DOHH2 (cell line): ENCODE measurements at regions not wholly inside any gene's neighbourhood (a gene's known extent, or its start where the extent isn't known, plus 50 kb on each side); places are given as distances from the start of the nearest gene placed in this dataset.

ENCODE experiments used
- EZH2phosphoT487 ChIP-seq: fragments of 200-600 bp; sonication (generic); IDR thresholded peaks from 2 replicates; pipeline ENCODE4 v1.6.1; 2017; ENCODE audit warnings: borderline replicate concordance, mild to moderate bottlenecking, antibody characterized with exemption, low read length, moderate library complexity, mixed read lengths
- TF ChIP-seq, protein P1 (sequence below): fragments of 200-600 bp; sonication (generic); IDR thresholded peaks from one replicate; pipeline ENCODE4 v1.5.1; 2014; ENCODE audit warnings: antibody characterized with exemption, mild to moderate bottlenecking, low read depth, low read length; ENCODE audit not compliant: poor library complexity, severe bottlenecking

DNA sequence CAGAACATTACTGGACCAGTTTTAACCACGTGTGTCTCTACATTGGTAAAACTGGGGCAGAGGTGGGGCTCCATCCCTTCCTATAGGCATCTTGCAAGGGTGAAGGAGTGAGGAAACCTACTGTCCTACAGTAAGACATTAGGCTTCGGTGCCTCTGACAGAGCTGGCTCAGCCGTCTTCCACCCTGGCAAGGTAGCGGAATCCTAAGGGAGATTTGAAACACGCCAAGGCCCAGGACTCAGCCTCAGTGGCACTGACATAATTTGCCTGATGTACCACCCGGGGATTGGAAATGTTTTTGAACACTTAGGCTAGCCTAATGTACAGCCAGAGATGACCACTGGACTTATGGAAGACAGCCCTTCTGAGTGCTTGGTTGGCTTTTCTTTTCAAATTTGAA is 329.7 kb upstream of the IRX1 start:
- TF ChIP-seq, protein P1, sequence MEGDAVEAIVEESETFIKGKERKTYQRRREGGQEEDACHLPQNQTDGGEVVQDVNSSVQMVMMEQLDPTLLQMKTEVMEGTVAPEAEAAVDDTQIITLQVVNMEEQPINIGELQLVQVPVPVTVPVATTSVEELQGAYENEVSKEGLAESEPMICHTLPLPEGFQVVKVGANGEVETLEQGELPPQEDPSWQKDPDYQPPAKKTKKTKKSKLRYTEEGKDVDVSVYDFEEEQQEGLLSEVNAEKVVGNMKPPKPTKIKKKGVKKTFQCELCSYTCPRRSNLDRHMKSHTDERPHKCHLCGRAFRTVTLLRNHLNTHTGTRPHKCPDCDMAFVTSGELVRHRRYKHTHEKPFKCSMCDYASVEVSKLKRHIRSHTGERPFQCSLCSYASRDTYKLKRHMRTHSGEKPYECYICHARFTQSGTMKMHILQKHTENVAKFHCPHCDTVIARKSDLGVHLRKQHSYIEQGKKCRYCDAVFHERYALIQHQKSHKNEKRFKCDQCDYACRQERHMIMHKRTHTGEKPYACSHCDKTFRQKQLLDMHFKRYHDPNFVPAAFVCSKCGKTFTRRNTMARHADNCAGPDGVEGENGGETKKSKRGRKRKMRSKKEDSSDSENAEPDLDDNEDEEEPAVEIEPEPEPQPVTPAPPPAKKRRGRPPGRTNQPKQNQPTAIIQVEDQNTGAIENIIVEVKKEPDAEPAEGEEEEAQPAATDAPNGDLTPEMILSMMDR: no peak
- no peak for TF ChIP-seq EZH2phosphoT487
